ENCODE measurements at regions not wholly inside any gene's neighbourhood (a gene's known extent, or its start where the extent isn't known, plus 50 kb on each side); places are given as distances from the start of the nearest gene placed in this dataset.

GRCh38 chr9:115367780-115368525 lies 250.0 kb upstream of the TNC start:
- intact Hi-C loops (cut with micrococcal nuclease; ENCODE audit: unreplicated experiment) (no loop called here), in situ Hi-C loops (cut with HindIII; ENCODE audit: extremely low pct_ligation_motif_present, low pct_unique_long_range_greater_than_20kb) (no loop called here)
- no peaks in the 10 kb centered on the region for H3K9me3 ChIP-seq (ENCODE audit: low read length)
- no TSS peak for BruUV-seq (replicated peaks)
- H3K4me2 ChIP-seq (ENCODE audit: low read depth, low read length) = no peak overlapping the region
- FAIRE-seq = no peak
- H3K9ac ChIP-seq (ENCODE audit: insufficient read depth, low read depth, low read length) = no peak overlapping the region
- peaks cover 6% of the 10 kb centered on the region for H3K4me1 ChIP-seq (ENCODE audit: insufficient read depth, low read length)
- no peak overlapping the region for H3K4me3 ChIP-seq (replicated peaks in 1 of 3; ENCODE audit: insufficient read depth in 1 of 3, low read depth in 2 of 3, low read length in 3 of 3)
- ChIA-PET CTCF (ENCODE audit: low intra/inter-chr PET ratio, low total read pairs) (no interaction called here), POLR2A (no interaction called here)
- WGBS (ENCODE audit: low lambda C conversion rate) = 0% methylated on average over 2 of the region's 2 CpGs
- H2AFZ ChIP-seq (ENCODE audit: low read length) = no peak overlapping the region
- H3K36me3 ChIP-seq (replicated peaks in 1 of 2; ENCODE audit: control insufficient read depth in 1 of 2, insufficient read depth in 2 of 2, low read length in 2 of 2) = no peaks in the 10 kb centered on the region
- no peaks in the 10 kb centered on the region for H4K20me1 ChIP-seq (ENCODE audit: insufficient read depth, low read length)
- no peak for DNase-seq (ENCODE audit: low spot score)
- TF ChIP-seq KDM4B (CRISPR knock-in tag; IDR thresholded peaks at IDR 0.05) (no peak), SIN3A (IDR thresholded peaks at IDR 0.05; ENCODE audit: borderline replicate concordance, low read depth, low read length) (no peak), ZNF367 (CRISPR knock-in tag; IDR thresholded peaks at IDR 0.05; ENCODE audit: borderline replicate concordance) (no peak), ZNF576 (CRISPR knock-in tag; IDR thresholded peaks at IDR 0.05) (no peak), ZNF773 (CRISPR knock-in tag; IDR thresholded peaks at IDR 0.05; ENCODE audit: borderline replicate concordance) (no peak), GABPA (IDR thresholded peaks at IDR 0.05; ENCODE audit: low read depth, low read length) (no peak), GABPA (CRISPR knock-in tag; IDR thresholded peaks at IDR 0.05; ENCODE audit: low read depth) (no peak)
- no peak for ATAC-seq
- no peaks in the 10 kb centered on the region for H3K79me2 ChIP-seq (ENCODE audit: insufficient read depth, low read length)
- no peaks in the 10 kb centered on the region for H3K27me3 ChIP-seq (ENCODE audit: control insufficient read depth in 1 of 2, insufficient read depth in 2 of 2, low read length in 2 of 2)
- no peak overlapping the region for H3K27ac ChIP-seq (ENCODE audit: extremely low read length, insufficient read depth, low read length)

GRCh38 chr9:115369322-115369957 lies 251.5 kb upstream of the TNC start:
- no peak for ATAC-seq
- CTCF ChIA-PET (ENCODE audit: low intra/inter-chr PET ratio, low total read pairs) = no interaction called here
- BruUV-seq (replicated peaks) = no TSS peak
- Histone ChIP-seq H3K79me2 (ENCODE audit: insufficient read depth, low read length) (no peaks in the 10 kb centered on the region), H2AFZ (ENCODE audit: low read length) (no peak overlapping the region), H3K4me1 (ENCODE audit: insufficient read depth, low read length) (peaks cover 21% of the 10 kb centered on the region), H3K4me2 (ENCODE audit: low read depth, low read length) (no peak overlapping the region), H3K4me3 (replicated peaks in 1 of 3; ENCODE audit: insufficient read depth in 1 of 3, low read depth in 2 of 3, low read length in 3 of 3) (no peak overlapping the region), H3K27ac (ENCODE audit: extremely low read length, insufficient read depth, low read length) (no peak overlapping the region), H3K9ac (ENCODE audit: insufficient read depth, low read depth, low read length) (no peak overlapping the region), H3K27me3 (ENCODE audit: control insufficient read depth in 1 of 2, insufficient read depth in 2 of 2, low read length in 2 of 2) (no peaks in the 10 kb centered on the region), H4K20me1 (ENCODE audit: insufficient read depth, low read length) (no peaks in the 10 kb centered on the region), H3K9me3 (ENCODE audit: low read length) (no peaks in the 10 kb centered on the region), H3K36me3 (replicated peaks in 1 of 2; ENCODE audit: control insufficient read depth in 1 of 2, insufficient read depth in 2 of 2, low read length in 2 of 2) (no peaks in the 10 kb centered on the region)
- DNase-seq (ENCODE audit: low spot score) = no peak
- POLR2A ChIA-PET = no interaction called here
- in situ Hi-C loops (cut with HindIII; ENCODE audit: extremely low pct_ligation_motif_present, low pct_unique_long_range_greater_than_20kb) = no loop called here
- FAIRE-seq = no peak
- 10% methylated on average over 5 of the region's 5 CpGs for WGBS (ENCODE audit: low lambda C conversion rate)
- intact Hi-C loops (cut with micrococcal nuclease; ENCODE audit: unreplicated experiment) = no loop called here
- TF ChIP-seq ZNF263 (CRISPR knock-in tag; IDR thresholded peaks at IDR 0.05) = no peak
- TF ChIP-seq NAIF1 (CRISPR knock-in tag; IDR thresholded peaks at IDR 0.05; ENCODE audit: borderline replicate concordance) = no peak
- no peak for TF ChIP-seq KLF6 (CRISPR knock-in tag; IDR thresholded peaks at IDR 0.05)
- no peak for TF ChIP-seq HMGXB3 (CRISPR knock-in tag; IDR thresholded peaks at IDR 0.05; ENCODE audit: borderline replicate concordance)
- TF ChIP-seq GATA4 (IDR thresholded peaks at IDR 0.05; ENCODE audit: borderline replicate concordance, low read depth) = no peak
- TF ChIP-seq XBP1 (CRISPR knock-in tag; IDR thresholded peaks at IDR 0.05) = no peak
- no peak for TF ChIP-seq SRF (IDR thresholded peaks at IDR 0.05; ENCODE audit: low read depth, low read length)
